ENCODE measurements at regions not wholly inside any gene's neighbourhood (a gene's known extent, or its start where the extent isn't known, plus 50 kb on each side); places are given as distances from the start of the nearest gene placed in this dataset.

GRCh38 chr3:189494632-189495031 lies 136.6 kb upstream of the TP63 start:
- in situ Hi-C loops (cut with HindIII; ENCODE audit: low sequenced_read_pairs): no loop called here
- no peak for DNase-seq (ENCODE audit: low spot score)

- in situ Hi-C loops (cut with HindIII; ENCODE audit: low sequenced_read_pairs): no loop called here
- DNase-seq (ENCODE audit: low spot score): no peak
These were observed 134.6 kb upstream of the TP63 start for GRCh38 chr3:189496375-189497138.

GRCh38 chr3:189498995-189499704 lies 132.0 kb upstream of the TP63 start:
- in situ Hi-C loops (cut with HindIII; ENCODE audit: low sequenced_read_pairs): no loop called here
- DNase-seq (ENCODE audit: low spot score): no peak

- in situ Hi-C loops (cut with HindIII; ENCODE audit: low sequenced_read_pairs): no loop called here
- DNase-seq (ENCODE audit: low spot score): no peak
These were observed 130.9 kb upstream of the TP63 start for GRCh38 chr3:189500299-189500698.

GRCh38 chr3:189500798-189501495 lies 130.2 kb upstream of the TP63 start:
- DNase-seq (ENCODE audit: low spot score): no peak
- in situ Hi-C loops (cut with HindIII; ENCODE audit: low sequenced_read_pairs): no loop called here

- no peak for DNase-seq (ENCODE audit: low spot score)
- in situ Hi-C loops (cut with HindIII; ENCODE audit: low sequenced_read_pairs): no loop called here
These were observed 128.9 kb upstream of the TP63 start for GRCh38 chr3:189502256-189502655.

GRCh38 chr3:189502676-189503257 lies 128.4 kb upstream of the TP63 start:
- DNase-seq (ENCODE audit: low spot score): no peak
- in situ Hi-C loops (cut with HindIII; ENCODE audit: low sequenced_read_pairs): no loop called here

- in situ Hi-C loops (cut with HindIII; ENCODE audit: low sequenced_read_pairs): no loop called here
- no peak for DNase-seq (ENCODE audit: low spot score)
These were observed 123.3 kb upstream of the TP63 start for GRCh38 chr3:189507856-189508255.

GRCh38 chr3:189508784-189509501 lies 122.2 kb upstream of the TP63 start:
- DNase-seq (ENCODE audit: low spot score): no peak
- in situ Hi-C loops (cut with HindIII; ENCODE audit: low sequenced_read_pairs): no loop called here

GRCh38 chr3:189512039-189512438 lies 119.2 kb upstream of the TP63 start:
- DNase-seq (ENCODE audit: low spot score): no peak
- in situ Hi-C loops (cut with HindIII; ENCODE audit: low sequenced_read_pairs): no loop called here

- in situ Hi-C loops (cut with HindIII; ENCODE audit: low sequenced_read_pairs): no loop called here
- DNase-seq (ENCODE audit: low spot score): no peak
These were observed 118.4 kb upstream of the TP63 start for GRCh38 chr3:189512821-189513220.

GRCh38 chr3:189513281-189514117 lies 117.7 kb upstream of the TP63 start:
- in situ Hi-C loops (cut with HindIII; ENCODE audit: low sequenced_read_pairs): no loop called here
- no peak for DNase-seq (ENCODE audit: low spot score)

- in situ Hi-C loops (cut with HindIII; ENCODE audit: low sequenced_read_pairs): no loop called here
- no peak for DNase-seq (ENCODE audit: low spot score)
These were observed 115.2 kb upstream of the TP63 start for GRCh38 chr3:189516039-189516438.

GRCh38 chr3:189517981-189518380 lies 113.2 kb upstream of the TP63 start:
- in situ Hi-C loops (cut with HindIII; ENCODE audit: low sequenced_read_pairs): no loop called here
- DNase-seq (ENCODE audit: low spot score): no peak

- no peak for DNase-seq (ENCODE audit: low spot score)
- in situ Hi-C loops (cut with HindIII; ENCODE audit: low sequenced_read_pairs): no loop called here
These were observed 111.7 kb upstream of the TP63 start for GRCh38 chr3:189519458-189519857.

- in situ Hi-C loops (cut with HindIII; ENCODE audit: low sequenced_read_pairs): no loop called here
- DNase-seq (ENCODE audit: low spot score): no peak
These were observed 101.7 kb upstream of the TP63 start for GRCh38 chr3:189529468-189529867.

- no peak for DNase-seq (ENCODE audit: low spot score)
- in situ Hi-C loops (cut with HindIII; ENCODE audit: low sequenced_read_pairs): no loop called here
These were observed 101.2 kb upstream of the TP63 start for GRCh38 chr3:189529889-189530471.

GRCh38 chr3:189530822-189531221 lies 100.4 kb upstream of the TP63 start:
- in situ Hi-C loops (cut with HindIII; ENCODE audit: low sequenced_read_pairs): no loop called here
- no peak for DNase-seq (ENCODE audit: low spot score)

All from G401 (cell line).